Skeletal muscle cell (primary cell): ENCODE measurements at regions not wholly inside any gene's neighbourhood (a gene's known extent, or its start where the extent isn't known, plus 50 kb on each side); places are given as distances from the start of the nearest gene placed in this dataset.

Source experiments
- DNase-seq: peaks from one replicate; pipeline ENCODE4 v3.0.0-alpha.2; 2010; ENCODE audit warnings: low read depth
- H3K4me3 ChIP-seq: 2 replicates; pipeline ENCODE4 v1.5.1; 2011; ENCODE audit warnings: low read depth, mild to moderate bottlenecking, control low read depth, low read length, moderate library complexity

- no peak overlapping the region for H3K4me3 ChIP-seq
- no peak for DNase-seq
These were observed 502.9 kb downstream of the GRIN2A start for GRCh38 chr16:9679213-9679767.

GRCh38 chr16:9680019-9680655 lies 502.1 kb downstream of the GRIN2A start:
- no peak for DNase-seq
- no peak overlapping the region for H3K4me3 ChIP-seq

DNA sequence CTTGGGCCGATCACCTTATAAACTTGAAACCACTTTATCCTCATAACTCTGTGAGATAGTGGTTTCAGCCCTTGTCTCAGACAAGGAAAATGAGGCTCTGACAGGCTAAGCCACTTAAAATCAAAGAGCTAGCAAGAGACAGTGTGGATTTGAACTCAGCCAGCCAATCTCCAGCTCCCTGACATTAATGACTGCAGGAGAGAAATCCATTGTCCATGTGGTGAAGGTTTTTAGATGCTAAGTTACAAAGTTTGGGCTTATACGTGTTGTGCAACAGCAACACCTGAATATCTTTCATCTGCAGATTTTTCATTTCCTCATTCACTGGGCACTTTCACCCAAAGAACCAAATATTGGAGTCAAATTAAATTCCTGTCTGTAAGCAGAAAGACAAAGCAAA lies 501.3 kb downstream of the GRIN2A start:
- H3K4me3 ChIP-seq, result no peak overlapping the region
- DNase-seq, result no peak

DNA sequence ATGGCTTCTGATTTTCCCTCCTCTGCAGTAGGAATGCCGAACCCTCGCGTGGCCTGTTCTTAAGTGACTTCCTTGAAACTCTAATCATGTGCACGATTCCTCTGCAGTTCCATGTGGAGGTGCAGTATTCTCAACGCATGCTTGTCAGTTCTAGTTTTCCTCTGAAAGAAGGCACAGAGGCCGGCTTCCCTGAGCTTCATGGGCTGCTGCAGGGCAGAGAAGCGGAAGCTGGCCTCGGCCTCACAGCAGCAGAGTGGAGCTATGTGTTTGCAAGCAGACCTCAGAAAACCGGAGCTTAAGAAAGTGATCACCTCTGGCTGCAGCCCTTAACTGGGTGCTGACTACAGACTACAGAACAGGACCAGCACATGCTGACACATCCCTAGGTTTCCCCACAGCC lies 500.7 kb downstream of the GRIN2A start:
- H3K4me3 ChIP-seq, result no peak overlapping the region
- DNase-seq, result no peak

DNA sequence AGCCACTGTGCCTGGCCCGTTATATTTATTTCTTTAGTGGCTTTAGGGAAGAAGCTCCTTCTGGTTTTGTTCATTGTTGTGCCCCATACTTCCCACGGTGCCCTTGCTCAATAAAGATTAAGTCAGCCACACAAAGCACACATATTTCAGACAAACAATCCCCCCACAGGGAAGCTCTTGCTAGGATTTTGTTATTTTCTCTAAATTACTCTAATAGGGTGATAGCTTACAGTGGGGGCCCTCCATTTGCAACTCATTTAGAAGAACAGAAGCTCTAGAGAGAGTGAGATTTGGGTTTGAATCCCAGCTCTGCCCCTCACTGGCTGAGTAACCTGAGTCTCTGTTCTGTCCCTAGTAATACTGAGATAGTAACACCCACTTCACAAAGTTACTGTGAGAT lies 499.9 kb downstream of the GRIN2A start:
- no peak overlapping the region for H3K4me3 ChIP-seq
- DNase-seq, result no peak

GRCh38 chr16:9683677-9684076 lies 498.6 kb downstream of the GRIN2A start:
- DNase-seq, result no peak
- H3K4me3 ChIP-seq, result no peak overlapping the region

- DNase-seq, result no peak
- no peak overlapping the region for H3K4me3 ChIP-seq
These were observed 494.4 kb downstream of the GRIN2A start for GRCh38 chr16:9687737-9688319.

GRCh38 chr16:9689597-9689996 lies 492.6 kb downstream of the GRIN2A start:
- no peak overlapping the region for H3K4me3 ChIP-seq
- no peak for DNase-seq

GRCh38 chr16:9695152-9695551 lies 487.1 kb downstream of the GRIN2A start:
- no peak for DNase-seq
- no peak overlapping the region for H3K4me3 ChIP-seq
